ENCODE measurements at regions not wholly inside any gene's neighbourhood (a gene's known extent, or its start where the extent isn't known, plus 50 kb on each side); places are given as distances from the start of the nearest gene placed in this dataset.

DNA sequence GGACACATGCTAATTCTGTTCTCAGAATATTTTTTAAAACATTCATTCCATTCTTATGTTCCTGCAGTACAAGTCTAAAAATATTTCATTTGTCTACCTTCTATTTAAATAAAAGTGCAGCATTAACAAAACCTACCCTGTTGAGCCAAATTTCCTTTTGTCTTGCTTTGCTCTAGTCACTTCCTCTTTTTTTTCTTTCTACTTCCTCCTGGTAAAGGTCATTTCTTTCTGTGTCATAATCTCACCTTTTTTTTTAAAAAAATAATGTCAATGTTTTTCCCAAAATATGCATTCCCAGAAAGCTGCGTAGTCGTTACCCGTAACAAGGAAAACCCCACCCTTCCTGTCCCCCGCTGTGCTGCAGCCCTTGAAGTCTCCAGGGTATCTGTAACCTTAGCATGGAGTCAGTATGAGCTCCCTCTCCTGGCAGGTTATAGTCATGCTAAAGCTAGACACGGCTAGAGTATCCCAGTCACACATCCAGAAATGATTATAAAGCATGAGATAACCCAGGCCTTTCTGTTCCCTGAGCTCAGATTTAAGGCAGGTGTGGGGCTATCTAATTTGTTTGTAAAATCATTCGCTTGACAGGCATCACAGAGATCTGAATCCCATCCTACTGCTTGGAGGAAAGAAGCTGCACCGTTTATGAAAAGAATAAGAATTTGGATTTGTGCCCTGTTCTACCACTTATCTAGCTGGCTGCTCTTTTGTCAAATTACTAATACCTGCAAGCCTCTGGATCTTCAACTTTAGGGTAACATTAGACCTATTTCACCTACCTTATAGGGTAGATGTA lies 51.1 kb upstream of the EED start:
- in situ Hi-C loops (cut with MboI; ENCODE audit: low sequenced_read_pairs), result loop anchor here (10.0 kb wide), 1 partner anchor 129 kb away; the partner anchor contains the start of gene PICALM

DNA sequence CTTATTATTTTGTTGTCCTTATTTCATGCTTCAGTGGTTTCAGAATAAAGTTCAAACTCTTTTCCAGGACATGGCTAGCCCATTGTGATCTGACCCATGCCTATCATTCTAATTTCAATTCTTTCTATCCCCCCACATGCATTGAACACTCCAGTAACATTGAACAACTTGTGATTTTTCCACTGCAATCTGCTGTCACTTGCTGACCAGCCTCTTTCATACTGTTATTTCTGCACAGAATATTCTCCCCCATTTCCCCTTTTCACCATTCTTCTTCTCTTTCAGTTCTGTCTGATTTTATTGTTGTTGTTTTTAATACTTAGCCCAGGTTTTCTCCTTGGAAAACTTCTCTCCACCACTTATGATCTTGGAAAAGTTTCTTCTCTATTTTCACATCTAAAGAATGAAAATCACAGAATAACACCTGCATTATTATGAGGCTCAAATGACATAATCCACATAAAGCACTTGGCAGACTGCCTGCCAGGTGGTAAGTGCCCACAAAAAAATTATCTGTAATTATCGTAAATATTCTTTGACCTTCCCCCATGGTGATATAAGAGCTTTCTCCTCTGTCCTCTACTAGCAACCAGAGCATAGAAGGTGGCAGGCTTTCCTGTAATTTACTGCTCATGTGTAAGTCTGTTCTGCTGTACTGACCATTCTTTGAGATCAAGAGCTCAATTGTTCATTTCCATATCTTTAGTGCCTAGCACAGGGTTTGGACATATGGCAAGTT lies 51.9 kb upstream of the EED start:
- in situ Hi-C loops (cut with MboI; ENCODE audit: low sequenced_read_pairs), result loop anchor here (10.0 kb wide), 1 partner anchor 128 kb away; the partner anchor contains the start of gene PICALM

- in situ Hi-C loops (cut with MboI; ENCODE audit: low sequenced_read_pairs), result loop anchor here (10.0 kb wide), 1 partner anchor 127 kb away; the partner anchor contains the start of gene PICALM
Observed at GRCh38 chr11:86191874-86192273, 52.7 kb upstream of the EED start.

- in situ Hi-C loops (cut with MboI; ENCODE audit: low sequenced_read_pairs), result no loop called here
Observed at GRCh38 chr11:86187027-86187426, 57.5 kb upstream of the EED start.

DNA sequence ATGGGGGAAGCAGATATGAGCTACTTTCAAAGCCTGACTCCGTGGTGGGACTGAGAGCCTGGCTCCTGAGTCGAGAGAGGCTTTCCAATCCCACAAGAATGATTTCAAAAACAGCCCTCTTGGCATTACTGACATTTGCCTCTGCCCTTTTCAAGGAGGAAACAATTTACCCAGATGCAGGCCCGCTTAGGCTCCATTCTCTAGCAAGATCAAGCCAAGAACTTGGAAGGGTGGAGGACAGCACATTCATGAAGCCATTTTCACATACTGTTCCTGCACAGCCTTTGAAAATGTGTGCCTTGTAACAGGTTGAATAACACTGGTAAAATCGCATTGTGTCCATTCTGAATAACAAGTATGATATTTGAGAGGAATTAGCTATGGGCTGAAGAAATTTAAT lies 58.2 kb upstream of the EED start:
- in situ Hi-C loops (cut with MboI; ENCODE audit: low sequenced_read_pairs), result no loop called here

DNA sequence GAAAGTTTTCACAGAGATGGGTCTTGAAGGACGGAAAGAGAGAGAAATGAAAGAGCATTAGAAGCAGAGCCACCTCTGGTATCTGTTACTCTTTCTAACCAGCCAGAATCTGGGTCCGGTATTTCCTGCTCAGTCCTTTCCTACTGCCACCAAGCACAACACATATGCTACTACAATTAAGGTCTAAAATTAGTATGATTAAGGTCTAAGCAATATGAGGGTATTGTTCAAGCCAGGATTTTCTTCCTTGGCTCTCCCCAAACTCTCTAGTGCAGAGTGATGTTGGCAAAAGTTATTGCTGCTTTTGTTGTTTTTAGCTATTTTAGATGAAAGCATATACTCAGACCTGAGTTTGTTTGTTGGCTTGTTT lies 59.2 kb upstream of the EED start:
- in situ Hi-C loops (cut with MboI; ENCODE audit: low sequenced_read_pairs), result no loop called here

- in situ Hi-C loops (cut with MboI; ENCODE audit: low sequenced_read_pairs), result no loop called here
Observed at GRCh38 chr11:86184728-86185380, 59.7 kb upstream of the EED start.

- in situ Hi-C loops (cut with MboI; ENCODE audit: low sequenced_read_pairs), result no loop called here
Observed at GRCh38 chr11:86183694-86184093, 60.9 kb upstream of the EED start.

DNA sequence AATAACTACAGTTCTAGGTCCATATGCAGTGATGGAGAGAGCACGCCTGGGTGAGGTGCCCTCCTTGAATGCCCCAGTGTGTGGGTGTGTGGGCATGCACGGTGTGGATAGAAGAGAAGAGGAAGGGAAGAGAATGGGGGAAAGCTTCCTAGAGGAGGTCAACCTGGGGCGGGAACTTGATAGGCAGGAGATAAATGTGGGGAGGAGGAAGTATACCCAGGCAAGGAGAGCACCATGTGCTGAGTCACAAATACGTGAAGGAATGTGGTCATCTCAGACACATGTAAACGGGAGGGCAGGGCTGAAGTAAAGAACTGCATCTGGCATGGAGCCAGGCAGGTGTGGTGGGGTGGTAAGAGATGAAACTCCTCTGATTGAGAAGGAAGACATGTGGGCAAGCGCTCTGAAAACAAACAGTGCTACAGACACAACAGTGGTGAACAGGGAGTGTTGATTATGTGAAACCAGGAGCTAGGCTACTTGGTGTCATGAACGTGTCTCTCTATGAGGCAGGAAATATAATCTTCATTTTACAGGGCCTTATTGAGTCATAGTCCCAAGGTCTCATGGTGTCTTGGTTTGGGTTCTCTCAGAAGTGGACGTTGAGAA lies 61.5 kb upstream of the EED start:
- in situ Hi-C loops (cut with MboI; ENCODE audit: low sequenced_read_pairs), result no loop called here

DNA sequence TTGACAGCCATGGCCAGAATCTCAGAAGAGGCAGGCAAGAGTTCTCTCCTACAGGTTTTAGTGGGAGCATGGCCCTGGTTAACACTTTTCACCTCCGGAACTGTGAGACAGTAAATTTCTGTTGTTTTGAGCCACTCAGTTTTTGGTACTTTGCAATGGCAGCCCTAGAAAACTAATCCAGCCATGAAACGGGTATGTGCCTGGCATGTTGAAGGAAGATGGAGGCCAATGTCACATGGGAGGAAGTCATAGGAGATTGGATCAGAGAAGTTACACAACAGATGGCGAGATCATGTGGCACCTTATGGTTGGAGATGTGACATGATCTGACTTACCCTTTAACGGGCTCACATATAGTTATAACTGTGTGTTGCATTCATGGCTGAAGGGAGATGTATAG lies 63.2 kb upstream of the EED start:
- in situ Hi-C loops (cut with MboI; ENCODE audit: low sequenced_read_pairs), result no loop called here

- in situ Hi-C loops (cut with MboI; ENCODE audit: low sequenced_read_pairs), result no loop called here
Observed at GRCh38 chr11:86180851-86181250, 63.7 kb upstream of the EED start.

DNA sequence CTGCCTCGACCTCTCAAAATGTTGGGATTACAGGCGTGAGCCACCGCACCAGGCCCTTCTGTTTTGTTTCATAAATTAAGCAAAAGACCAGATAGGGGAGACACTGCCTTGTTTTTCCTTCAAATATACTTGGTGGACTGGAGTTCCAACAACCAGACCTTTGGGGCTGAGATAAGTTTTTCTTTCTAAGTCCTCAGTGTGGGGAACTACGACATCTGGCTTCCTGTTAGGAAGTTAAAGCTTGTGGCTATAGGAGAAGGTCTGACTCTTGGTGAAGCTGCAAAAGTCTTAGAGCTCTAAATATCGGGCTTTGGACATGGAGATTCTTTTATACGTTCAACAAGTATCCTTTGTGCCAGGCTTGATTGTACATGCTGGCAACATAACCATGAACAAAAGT lies 64.1 kb upstream of the EED start:
- in situ Hi-C loops (cut with MboI; ENCODE audit: low sequenced_read_pairs), result no loop called here

- in situ Hi-C loops (cut with MboI; ENCODE audit: low sequenced_read_pairs), result no loop called here
Observed at GRCh38 chr11:86179646-86180064, 64.9 kb upstream of the EED start.

- in situ Hi-C loops (cut with MboI; ENCODE audit: low sequenced_read_pairs), result no loop called here
Observed at GRCh38 chr11:86177302-86177701, 67.3 kb upstream of the EED start.

DNA sequence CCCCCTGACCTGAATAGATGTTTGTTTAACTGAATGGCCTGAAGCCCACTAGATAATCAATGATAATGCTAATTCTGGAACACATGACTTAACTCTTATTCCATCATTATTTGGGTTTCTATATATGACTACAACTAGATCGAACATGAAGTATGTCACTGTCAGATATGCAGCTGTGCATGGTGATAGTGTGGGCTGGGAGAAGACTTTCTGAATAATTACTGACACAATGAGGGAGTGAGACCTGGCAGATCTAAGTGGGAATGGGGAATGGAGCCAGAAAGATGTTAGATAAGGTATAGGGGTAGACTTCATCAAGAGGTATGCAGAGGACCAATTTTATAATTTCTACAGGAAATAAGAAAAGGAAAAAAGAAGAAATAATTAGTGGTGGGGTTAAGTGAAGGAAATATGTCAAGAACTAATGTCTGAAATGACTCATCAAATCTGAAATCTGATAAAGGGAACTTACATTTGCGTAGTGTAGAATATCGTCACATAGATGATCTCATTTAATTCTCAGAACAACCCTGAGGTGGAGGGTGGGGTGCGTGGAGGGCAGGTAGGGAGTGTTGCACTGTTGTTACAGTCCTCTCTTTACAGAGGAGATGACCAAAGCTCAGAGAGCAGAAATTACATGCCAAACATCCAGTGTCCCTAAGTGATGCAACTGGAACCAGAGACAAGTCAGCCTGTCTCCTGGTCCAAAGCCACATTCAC lies 68.2 kb upstream of the EED start:
- in situ Hi-C loops (cut with MboI; ENCODE audit: low sequenced_read_pairs), result no loop called here

DNA sequence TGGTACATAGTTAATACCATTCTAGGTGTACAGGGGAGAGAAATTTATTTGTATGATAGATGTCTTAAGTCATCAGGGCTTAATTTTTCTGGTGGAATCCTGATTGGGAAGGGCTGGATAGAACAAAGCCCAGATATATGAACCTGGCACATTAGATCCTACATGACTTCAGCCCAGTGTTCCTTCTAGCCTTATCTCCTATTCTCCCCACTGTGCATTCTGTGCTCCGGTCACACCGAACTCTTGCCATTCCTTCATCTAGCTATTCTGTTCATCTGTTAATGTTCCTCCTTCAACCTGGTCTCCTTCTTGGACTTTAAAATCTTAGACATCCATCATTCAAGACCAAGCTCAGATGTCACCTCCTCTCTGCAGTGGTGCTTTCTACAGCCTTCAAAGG lies 68.9 kb upstream of the EED start:
- in situ Hi-C loops (cut with MboI; ENCODE audit: low sequenced_read_pairs), result no loop called here

DNA sequence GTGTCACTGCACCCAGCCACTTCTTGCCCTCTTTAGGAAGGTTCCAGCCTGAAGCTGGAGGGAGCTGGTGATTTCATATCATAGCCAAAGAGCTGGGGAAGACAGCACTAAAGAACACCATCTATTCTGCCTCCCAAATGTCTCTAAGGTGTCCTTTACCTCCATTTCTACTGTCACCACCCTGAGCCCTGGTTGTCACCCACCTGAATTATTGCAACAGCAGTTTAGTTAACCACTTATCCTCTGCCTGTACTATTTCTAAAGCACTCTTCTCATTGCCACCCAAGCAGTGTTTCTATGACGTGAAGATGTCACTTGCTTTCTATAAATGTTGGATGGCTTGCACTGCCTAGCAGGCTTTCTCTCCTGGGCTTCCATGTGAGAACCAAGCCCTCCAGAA lies 69.4 kb upstream of the EED start:
- in situ Hi-C loops (cut with MboI; ENCODE audit: low sequenced_read_pairs), result no loop called here

DNA sequence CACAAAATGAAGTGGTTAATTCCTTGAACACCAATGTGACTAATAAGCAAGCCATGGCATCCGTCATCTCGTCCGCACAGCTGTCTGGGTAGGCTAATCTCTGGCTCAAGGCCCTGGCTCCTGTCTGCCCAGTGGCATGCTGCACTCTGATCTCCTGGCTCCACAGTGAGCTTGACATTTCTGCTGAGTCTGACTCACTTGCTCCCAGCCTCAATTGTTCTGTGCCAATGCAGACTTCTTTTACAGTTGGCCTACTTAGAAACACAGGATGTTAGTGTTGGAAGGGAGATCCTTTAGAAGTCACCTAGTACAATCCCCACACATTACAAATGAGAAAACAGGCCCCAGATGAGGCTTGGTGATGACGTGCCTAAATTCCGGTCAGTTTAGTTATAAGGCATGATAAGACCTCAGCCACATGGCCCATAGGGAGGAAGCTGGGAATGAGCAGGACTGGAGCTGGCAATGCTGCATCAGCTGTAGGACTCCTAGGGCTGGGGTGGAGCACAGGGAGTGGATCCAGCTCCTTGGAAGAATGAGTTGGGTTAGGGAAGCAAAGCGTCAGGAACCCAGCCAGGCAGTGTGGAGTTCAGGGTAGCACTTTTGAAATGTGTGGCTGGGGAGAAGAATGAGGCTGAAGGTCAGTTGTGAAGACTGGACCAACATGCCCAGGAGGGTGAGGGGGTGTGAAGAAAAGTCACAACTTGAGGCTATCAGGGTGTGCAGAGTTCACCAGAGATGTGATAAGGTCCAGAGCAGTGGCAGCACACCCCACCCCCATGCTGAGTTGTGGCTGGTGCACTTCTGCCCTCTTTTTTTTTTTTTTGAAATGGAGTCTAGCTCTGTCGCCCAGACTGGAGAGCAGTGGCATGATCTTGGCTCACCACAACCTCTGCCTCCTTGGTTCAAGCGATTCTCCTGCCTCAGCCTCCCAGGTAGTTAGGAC lies 70.2 kb upstream of the EED start:
- in situ Hi-C loops (cut with MboI; ENCODE audit: low sequenced_read_pairs), result no loop called here

GRCh38 chr11:86172894-86173293 lies 71.7 kb upstream of the EED start:
- in situ Hi-C loops (cut with MboI; ENCODE audit: low sequenced_read_pairs), result no loop called here

DNA sequence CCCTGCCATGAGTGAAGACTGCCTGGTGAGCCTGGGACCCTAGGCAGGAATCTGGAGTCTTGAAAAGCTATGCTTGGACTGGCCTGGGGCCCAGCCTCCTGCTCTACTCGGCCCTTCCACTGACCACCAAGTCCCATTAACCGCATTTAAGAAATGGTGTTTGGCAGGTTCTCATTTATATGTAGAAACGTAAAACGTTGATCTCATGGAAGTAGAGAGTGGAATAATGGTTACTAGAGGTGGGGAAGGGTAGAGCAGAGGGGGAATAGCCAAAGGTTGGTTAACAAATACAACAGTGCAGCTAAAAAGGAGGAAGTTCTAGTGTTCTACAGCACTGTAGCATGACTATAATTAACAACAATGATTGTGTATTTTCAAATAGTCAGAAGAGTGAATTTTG lies 72.9 kb upstream of the EED start:
- in situ Hi-C loops (cut with MboI; ENCODE audit: low sequenced_read_pairs), result no loop called here
